Kidney tubule cell (primary cell): ENCODE measurements at regions not wholly inside any gene's neighbourhood (a gene's known extent, or its start where the extent isn't known, plus 50 kb on each side); places are given as distances from the start of the nearest gene placed in this dataset.

Experiments used
- DNase-seq: peaks from one replicate; pipeline ENCODE4 v3.0.0-alpha.2; 2018; ENCODE audit warnings: low spot score

GRCh38 chr13:59450229-59450628, 713.5 kb downstream of the DIAPH3 start:
- DNase-seq, result no peak

- no peak for DNase-seq
These were observed 712.5 kb downstream of the DIAPH3 start for GRCh38 chr13:59451236-59451635.

GRCh38 chr13:59452189-59452890, 711.4 kb downstream of the DIAPH3 start:
- no peak for DNase-seq

GRCh38 chr13:59458908-59459579, 704.7 kb downstream of the DIAPH3 start:
- DNase-seq, result peak; percentile 44

- peak; percentile 27 for DNase-seq
These were observed 703.8 kb downstream of the DIAPH3 start for GRCh38 chr13:59459972-59460371.

- no peak for DNase-seq
These were observed 702.3 kb downstream of the DIAPH3 start for GRCh38 chr13:59461411-59461810.

GRCh38 chr13:59463023-59463422, 700.7 kb downstream of the DIAPH3 start:
- no peak for DNase-seq

- peak; percentile 6 for DNase-seq
These were observed 698.8 kb downstream of the DIAPH3 start for GRCh38 chr13:59464926-59465325.

GRCh38 chr13:59468396-59468795, 695.3 kb downstream of the DIAPH3 start:
- no peak for DNase-seq

GRCh38 chr13:59471106-59471505, 692.6 kb downstream of the DIAPH3 start:
- DNase-seq, result no peak

- DNase-seq, result no peak
These were observed 691.6 kb downstream of the DIAPH3 start for GRCh38 chr13:59472134-59472533.

- no peak for DNase-seq
These were observed 689.0 kb downstream of the DIAPH3 start for GRCh38 chr13:59474696-59475095.

- no peak for DNase-seq
These were observed 687.8 kb downstream of the DIAPH3 start for GRCh38 chr13:59475911-59476310.

- DNase-seq, result no peak
These were observed 687.4 kb downstream of the DIAPH3 start for GRCh38 chr13:59476366-59476765.

- no peak for DNase-seq
These were observed 686.7 kb downstream of the DIAPH3 start for GRCh38 chr13:59477011-59477410.

- DNase-seq, result no peak
These were observed 684.8 kb downstream of the DIAPH3 start for GRCh38 chr13:59478908-59479307.

- DNase-seq, result no peak
These were observed 684.1 kb downstream of the DIAPH3 start for GRCh38 chr13:59479629-59480028.

- DNase-seq, result no peak
These were observed 683.1 kb downstream of the DIAPH3 start for GRCh38 chr13:59480396-59481259.

- no peak for DNase-seq
These were observed 680.1 kb downstream of the DIAPH3 start for GRCh38 chr13:59483501-59484145.

GRCh38 chr13:59487883-59488282, 675.8 kb downstream of the DIAPH3 start:
- DNase-seq, result no peak

GRCh38 chr13:59488436-59488835, 675.3 kb downstream of the DIAPH3 start:
- no peak for DNase-seq

- DNase-seq, result no peak
These were observed 673.1 kb downstream of the DIAPH3 start for GRCh38 chr13:59490651-59491050.
